Upper lobe of right lung (tissue), 1 donor: ENCODE measurements at regions not wholly inside any gene's neighbourhood (a gene's known extent, or its start where the extent isn't known, plus 50 kb on each side); places are given as distances from the start of the nearest gene placed in this dataset.

Experiments
- ATAC-seq: fragments of 200-7000 bp; cut with Tn5 transposase; one replicate; pipeline ENCODE4 v1.9.1; 2020; ENCODE audit warnings: mild to moderate bottlenecking, moderate library complexity
- DNase-seq: peaks from one replicate; pipeline ENCODE4 v3.0.0-alpha.2; 2020
- H3K27ac ChIP-seq: fragments of 200-600 bp; one replicate; pipeline ENCODE4 v1.8.0; 2022
- H3K27me3 ChIP-seq: fragments of 200-600 bp; one replicate; pipeline ENCODE4 v1.8.0; 2022; ENCODE audit warnings: mild to moderate bottlenecking
- H3K36me3 ChIP-seq: fragments of 200-600 bp; one replicate; pipeline ENCODE4 v1.8.0; 2022
- H3K4me1 ChIP-seq: fragments of 200-600 bp; one replicate; pipeline ENCODE4 v1.8.0; 2022
- H3K4me3 ChIP-seq: fragments of 200-600 bp; one replicate; pipeline ENCODE4 v1.8.0; 2022; ENCODE audit warnings: mild to moderate bottlenecking
- H3K9me3 ChIP-seq: fragments of 200-600 bp; one replicate; pipeline ENCODE4 v1.8.0; 2022
- intact Hi-C: fragments of 100-400 bp; cut with DNase I; formaldehyde crosslinking; loops from one replicate; pipeline ENCODE4 v1.11.0; 2022
- TF ChIP-seq, protein P1 (sequence below): fragments of 200-600 bp; IDR thresholded peaks from one replicate; pipeline ENCODE4 v1.8.0; 2022; ENCODE audit warnings: antibody characterized with exemption
- donor health status: DM: no; HTN: yes; CAD: no; lungs with severe emphysema.

DNA sequence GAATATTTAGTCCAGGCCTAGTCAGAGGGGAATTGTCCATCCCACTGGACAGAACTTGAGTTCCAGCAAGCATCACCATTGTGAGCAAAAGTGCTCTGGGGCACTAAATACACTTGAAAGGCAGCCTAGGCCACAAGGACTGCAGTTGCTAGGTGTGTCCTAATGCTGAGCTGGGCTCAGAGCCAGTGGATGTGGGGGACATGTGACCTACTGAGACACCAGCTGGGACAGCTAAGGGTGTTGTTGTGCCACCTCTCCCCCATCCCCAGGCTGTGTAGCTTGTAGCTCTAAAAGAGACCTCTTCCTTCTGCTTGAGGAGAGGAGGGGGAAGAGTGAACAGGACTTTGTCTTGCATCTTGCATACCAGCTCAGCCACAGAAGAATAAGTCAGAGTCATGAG is 120.9 kb downstream of the DTWD1 start:
- Histone ChIP-seq H3K4me1 (no peaks in the 10 kb centered on the region), H3K4me3 (no peak overlapping the region), H3K27ac (no peak overlapping the region), H3K9me3 (no peaks in the 10 kb centered on the region), H3K27me3 (no peaks in the 10 kb centered on the region), H3K36me3 (no peaks in the 10 kb centered on the region)
- ATAC-seq = no peak
- DNase-seq = no peak
- TF ChIP-seq, protein P1, sequence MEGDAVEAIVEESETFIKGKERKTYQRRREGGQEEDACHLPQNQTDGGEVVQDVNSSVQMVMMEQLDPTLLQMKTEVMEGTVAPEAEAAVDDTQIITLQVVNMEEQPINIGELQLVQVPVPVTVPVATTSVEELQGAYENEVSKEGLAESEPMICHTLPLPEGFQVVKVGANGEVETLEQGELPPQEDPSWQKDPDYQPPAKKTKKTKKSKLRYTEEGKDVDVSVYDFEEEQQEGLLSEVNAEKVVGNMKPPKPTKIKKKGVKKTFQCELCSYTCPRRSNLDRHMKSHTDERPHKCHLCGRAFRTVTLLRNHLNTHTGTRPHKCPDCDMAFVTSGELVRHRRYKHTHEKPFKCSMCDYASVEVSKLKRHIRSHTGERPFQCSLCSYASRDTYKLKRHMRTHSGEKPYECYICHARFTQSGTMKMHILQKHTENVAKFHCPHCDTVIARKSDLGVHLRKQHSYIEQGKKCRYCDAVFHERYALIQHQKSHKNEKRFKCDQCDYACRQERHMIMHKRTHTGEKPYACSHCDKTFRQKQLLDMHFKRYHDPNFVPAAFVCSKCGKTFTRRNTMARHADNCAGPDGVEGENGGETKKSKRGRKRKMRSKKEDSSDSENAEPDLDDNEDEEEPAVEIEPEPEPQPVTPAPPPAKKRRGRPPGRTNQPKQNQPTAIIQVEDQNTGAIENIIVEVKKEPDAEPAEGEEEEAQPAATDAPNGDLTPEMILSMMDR = no peak
- intact Hi-C loops = no loop called here

GRCh38 chr15:49742381-49742780 is 121.5 kb downstream of the DTWD1 start:
- no peak for DNase-seq
- ATAC-seq = no peak
- TF ChIP-seq, protein P1 = no peak
- Histone ChIP-seq H3K36me3 (no peaks in the 10 kb centered on the region), H3K4me3 (no peak overlapping the region), H3K27me3 (no peaks in the 10 kb centered on the region), H3K27ac (no peak overlapping the region), H3K9me3 (no peaks in the 10 kb centered on the region), H3K4me1 (no peaks in the 10 kb centered on the region)
- intact Hi-C loops = no loop called here

DNA sequence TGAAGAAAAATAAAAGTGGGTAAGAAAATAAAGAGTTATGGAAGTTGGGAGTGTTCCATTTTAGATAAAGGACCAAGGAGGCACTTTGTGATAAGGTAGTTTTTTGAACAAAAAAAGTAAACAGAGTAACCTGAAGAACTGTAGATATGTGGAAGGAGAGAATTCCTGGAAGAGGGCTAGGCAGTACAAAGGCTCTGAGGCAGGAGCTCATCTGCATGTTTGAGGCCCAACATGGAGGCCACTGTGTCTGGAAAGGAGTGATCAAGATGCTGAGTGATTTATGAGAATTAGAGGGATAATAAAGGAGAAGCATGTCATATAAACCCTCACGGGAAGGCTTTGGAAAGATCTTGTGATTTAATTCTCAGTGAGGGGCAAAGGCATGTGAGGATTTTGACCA is 126.5 kb downstream of the DTWD1 start:
- DNase-seq (no peak), ATAC-seq (no peak)
- TF ChIP-seq, protein P1 = no peak
- no peaks in the 10 kb centered on the region for H3K9me3 ChIP-seq
- intact Hi-C loops = no loop called here
- no peaks in the 10 kb centered on the region for H3K27me3 ChIP-seq
- H3K4me1 ChIP-seq = no peaks in the 10 kb centered on the region
- no peak overlapping the region for H3K4me3 ChIP-seq
- H3K36me3 ChIP-seq = no peaks in the 10 kb centered on the region
- H3K27ac ChIP-seq = no peak overlapping the region

DNA sequence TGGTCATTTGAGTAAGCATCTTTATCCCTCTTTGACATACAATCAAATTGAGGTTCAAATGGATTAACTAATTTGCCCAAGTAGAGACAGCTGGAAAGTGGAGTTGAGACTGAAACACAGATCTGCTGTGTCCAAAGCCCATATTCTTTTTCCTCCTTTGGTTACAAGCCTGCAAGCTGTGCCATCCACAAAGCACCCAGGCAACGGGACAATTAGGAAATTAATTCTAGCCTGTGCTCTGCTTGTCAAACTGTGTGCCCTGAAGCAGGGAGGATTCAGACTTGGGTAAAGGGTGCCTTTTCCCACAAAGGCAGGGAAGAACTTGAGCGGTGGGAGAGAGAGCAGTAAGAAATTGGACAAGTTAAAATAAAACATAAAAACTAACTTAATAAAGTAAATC is 127.9 kb downstream of the DTWD1 start:
- H3K27ac ChIP-seq = no peak overlapping the region
- no peaks in the 10 kb centered on the region for H3K36me3 ChIP-seq
- no peaks in the 10 kb centered on the region for H3K9me3 ChIP-seq
- ATAC-seq (no peak), DNase-seq (no peak)
- TF ChIP-seq, protein P1 = no peak
- intact Hi-C loops = no loop called here
- H3K4me1 ChIP-seq = no peaks in the 10 kb centered on the region
- no peaks in the 10 kb centered on the region for H3K27me3 ChIP-seq
- no peak overlapping the region for H3K4me3 ChIP-seq

GRCh38 chr15:49750553-49750952 is 129.7 kb downstream of the DTWD1 start:
- DNase-seq (no peak), ATAC-seq (no peak)
- Histone ChIP-seq H3K4me3 (no peak overlapping the region), H3K36me3 (no peaks in the 10 kb centered on the region), H3K9me3 (no peaks in the 10 kb centered on the region), H3K27me3 (no peaks in the 10 kb centered on the region), H3K4me1 (no peaks in the 10 kb centered on the region), H3K27ac (no peak overlapping the region)
- intact Hi-C loops = no loop called here
- TF ChIP-seq, protein P1 = no peak

DNA sequence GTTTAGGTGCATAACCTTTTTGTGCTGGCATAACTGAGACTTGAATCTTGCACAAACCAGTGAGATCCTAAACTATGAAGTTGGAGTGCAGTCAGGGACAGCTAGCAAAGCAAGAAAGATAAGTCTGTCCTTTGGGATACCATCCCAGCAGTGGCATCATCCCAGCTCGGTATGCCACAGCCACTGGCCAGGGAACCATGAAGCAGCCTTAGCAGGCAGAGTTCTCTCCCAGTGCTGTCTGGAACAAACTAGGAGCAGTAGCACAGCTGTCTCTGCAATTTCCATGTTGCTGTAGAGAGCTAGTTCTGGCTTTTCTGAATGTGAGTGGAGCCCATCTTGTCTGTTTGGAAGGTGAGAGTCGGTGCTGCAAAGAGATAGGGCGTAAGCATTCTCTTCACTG is 130.3 kb downstream of the DTWD1 start:
- intact Hi-C loops = no loop called here
- no peaks in the 10 kb centered on the region for H3K9me3 ChIP-seq
- no peak overlapping the region for H3K4me3 ChIP-seq
- DNase-seq (no peak), ATAC-seq (no peak)
- H3K36me3 ChIP-seq = no peaks in the 10 kb centered on the region
- TF ChIP-seq, protein P1 = no peak
- H3K27ac ChIP-seq = no peak overlapping the region
- H3K27me3 ChIP-seq = no peaks in the 10 kb centered on the region
- no peaks in the 10 kb centered on the region for H3K4me1 ChIP-seq
